ENCODE measurements at regions not wholly inside any gene's neighbourhood (a gene's known extent, or its start where the extent isn't known, plus 50 kb on each side); places are given as distances from the start of the nearest gene placed in this dataset.

DNA sequence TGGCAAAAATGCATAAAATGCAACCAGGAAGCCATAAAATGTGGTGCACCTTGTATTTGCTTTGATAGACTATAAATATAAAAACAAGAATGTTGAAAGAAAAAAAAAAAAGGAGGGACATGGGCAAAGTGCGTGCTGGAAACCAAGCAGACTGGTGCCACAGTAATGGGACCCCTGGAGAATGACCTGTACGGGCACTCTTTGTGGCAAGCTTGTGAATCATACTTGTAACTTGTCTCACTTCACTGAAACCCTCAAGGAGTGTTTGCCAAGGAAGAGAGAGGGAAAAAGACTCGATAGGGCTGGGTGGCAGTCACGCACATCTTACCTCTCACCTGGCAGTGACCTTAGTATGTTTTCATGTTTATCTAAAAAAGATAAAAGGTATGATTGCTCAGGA is 1183.6 kb downstream of the GATA3 start:
- Histone ChIP-seq H3K4me1 (no peaks in the 10 kb centered on the region), H3K27ac (no peak overlapping the region), H3K27me3 (peaks cover 0 to 50% (median 0%) of the 10 kb centered on the region in 4 donors), H3K4me3 (no peak overlapping the region), H3K9me3 (no peaks in the 10 kb centered on the region), H3K36me3 (no peaks in the 10 kb centered on the region)
- 72 to 73% methylated on average over 4 of the region's 4 CpGs for WGBS, 2 donors
- intact Hi-C loops (cut with DNase I): no loop called here
- DNase-seq: no peak
- TF ChIP-seq, protein P1, sequence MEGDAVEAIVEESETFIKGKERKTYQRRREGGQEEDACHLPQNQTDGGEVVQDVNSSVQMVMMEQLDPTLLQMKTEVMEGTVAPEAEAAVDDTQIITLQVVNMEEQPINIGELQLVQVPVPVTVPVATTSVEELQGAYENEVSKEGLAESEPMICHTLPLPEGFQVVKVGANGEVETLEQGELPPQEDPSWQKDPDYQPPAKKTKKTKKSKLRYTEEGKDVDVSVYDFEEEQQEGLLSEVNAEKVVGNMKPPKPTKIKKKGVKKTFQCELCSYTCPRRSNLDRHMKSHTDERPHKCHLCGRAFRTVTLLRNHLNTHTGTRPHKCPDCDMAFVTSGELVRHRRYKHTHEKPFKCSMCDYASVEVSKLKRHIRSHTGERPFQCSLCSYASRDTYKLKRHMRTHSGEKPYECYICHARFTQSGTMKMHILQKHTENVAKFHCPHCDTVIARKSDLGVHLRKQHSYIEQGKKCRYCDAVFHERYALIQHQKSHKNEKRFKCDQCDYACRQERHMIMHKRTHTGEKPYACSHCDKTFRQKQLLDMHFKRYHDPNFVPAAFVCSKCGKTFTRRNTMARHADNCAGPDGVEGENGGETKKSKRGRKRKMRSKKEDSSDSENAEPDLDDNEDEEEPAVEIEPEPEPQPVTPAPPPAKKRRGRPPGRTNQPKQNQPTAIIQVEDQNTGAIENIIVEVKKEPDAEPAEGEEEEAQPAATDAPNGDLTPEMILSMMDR (IDR thresholded peaks at IDR 0.05): no peak
- TF ChIP-seq POLR2A (IDR thresholded peaks at IDR 0.05): no peak

DNA sequence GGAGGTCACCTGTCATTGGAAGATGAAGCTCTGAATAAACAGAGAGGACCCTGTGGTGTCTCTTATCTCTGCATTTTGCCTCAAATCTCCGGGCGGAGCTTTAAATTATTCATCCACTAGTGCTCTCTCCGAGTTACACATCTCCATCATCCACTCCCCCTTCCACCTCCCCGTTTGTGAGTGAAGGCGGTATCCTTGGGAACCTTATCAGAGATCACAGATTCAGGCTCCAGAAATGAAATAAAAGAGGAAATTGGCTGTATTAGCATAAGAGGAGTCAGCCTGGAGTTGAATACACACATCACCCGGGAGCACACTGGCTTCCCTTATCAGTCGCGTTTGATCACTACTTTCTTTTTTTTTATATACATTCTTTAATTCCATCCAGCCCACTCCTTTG is 1184.8 kb downstream of the GATA3 start:
- Histone ChIP-seq H3K36me3 (no peaks in the 10 kb centered on the region), H3K9me3 (no peaks in the 10 kb centered on the region), H3K27ac (no peak overlapping the region), H3K4me1 (no peaks in the 10 kb centered on the region), H3K4me3 (no peak overlapping the region), H3K27me3 (peaks cover 0 to 47% (median 0%) of the 10 kb centered on the region in 4 donors)
- TF ChIP-seq POLR2A (IDR thresholded peaks at IDR 0.05): no peak
- no peak for DNase-seq
- intact Hi-C loops (cut with DNase I): no loop called here
- 48 to 54% methylated on average over 8 of the region's 8 CpGs for WGBS, 2 donors

DNA sequence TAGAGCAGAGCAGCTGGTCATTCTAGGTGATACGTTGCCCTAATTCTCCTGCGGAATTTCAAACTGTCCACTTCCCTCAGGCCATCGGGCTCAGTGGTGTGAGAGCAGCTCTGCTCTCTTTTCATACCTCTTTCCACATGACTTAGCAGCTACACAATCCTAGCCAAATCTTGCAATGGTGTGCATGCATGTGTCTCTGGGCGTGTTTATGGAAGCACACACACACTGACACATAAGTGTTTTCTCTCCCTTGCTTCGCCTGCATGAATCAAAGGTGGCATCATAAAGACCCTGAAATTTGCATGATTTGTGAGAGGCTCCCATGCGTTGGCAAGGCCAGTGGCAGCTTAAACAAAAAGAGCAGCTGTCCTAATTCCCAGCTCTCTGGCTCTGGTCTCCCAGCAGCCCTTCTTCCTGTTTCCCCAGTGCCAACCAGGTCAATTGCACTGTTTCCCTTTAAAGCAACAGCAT is 1189.5 kb downstream of the GATA3 start:
- no peak for DNase-seq
- H3K27ac ChIP-seq: no peak overlapping the region
- intact Hi-C loops (cut with DNase I): no loop called here
- H3K36me3 ChIP-seq: no peaks in the 10 kb centered on the region
- WGBS, 2 donors: 41 to 47% methylated on average over 6 of the region's 6 CpGs
- H3K9me3 ChIP-seq: no peaks in the 10 kb centered on the region
- peaks cover 0 to 26% (median 0%) of the 10 kb centered on the region in 4 donors for H3K27me3 ChIP-seq
- TF ChIP-seq POLR2A (IDR thresholded peaks at IDR 0.05): no peak
- TF ChIP-seq, protein P1 (IDR thresholded peaks at IDR 0.05): no peak
- no peak overlapping the region for H3K4me3 ChIP-seq
- H3K4me1 ChIP-seq: no peaks in the 10 kb centered on the region

DNA sequence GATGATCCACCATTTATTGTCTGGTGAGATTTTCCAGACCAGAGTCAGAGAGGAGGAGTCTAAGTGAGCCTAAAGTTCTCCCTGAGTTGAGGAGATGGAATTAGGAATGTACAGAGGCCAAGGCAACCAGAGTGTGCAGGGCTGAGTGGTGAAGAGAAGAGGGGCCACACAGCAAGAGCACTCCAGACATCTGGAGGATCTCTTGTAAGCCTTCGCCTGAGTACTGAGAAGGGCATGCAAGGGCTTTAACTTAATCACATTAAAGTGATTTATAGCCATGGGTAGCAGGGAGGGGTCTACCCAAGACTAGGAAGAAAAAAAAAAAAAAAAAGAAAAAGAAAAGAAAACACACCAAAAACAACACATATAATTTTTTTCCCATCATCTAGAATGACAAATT is 1190.4 kb downstream of the GATA3 start:
- intact Hi-C loops (cut with DNase I): no loop called here
- Histone ChIP-seq H3K9me3 (no peaks in the 10 kb centered on the region), H3K4me3 (no peak overlapping the region), H3K27ac (no peak overlapping the region), H3K36me3 (no peaks in the 10 kb centered on the region), H3K27me3 (peaks cover 0 to 19% (median 0%) of the 10 kb centered on the region in 4 donors), H3K4me1 (no peaks in the 10 kb centered on the region)
- TF ChIP-seq POLR2A (IDR thresholded peaks at IDR 0.05): no peak
- TF ChIP-seq, protein P1 (IDR thresholded peaks at IDR 0.05): no peak
- 79 to 100% methylated on average over 1 of the region's 1 CpG for WGBS, 2 donors
- DNase-seq: no peak

DNA sequence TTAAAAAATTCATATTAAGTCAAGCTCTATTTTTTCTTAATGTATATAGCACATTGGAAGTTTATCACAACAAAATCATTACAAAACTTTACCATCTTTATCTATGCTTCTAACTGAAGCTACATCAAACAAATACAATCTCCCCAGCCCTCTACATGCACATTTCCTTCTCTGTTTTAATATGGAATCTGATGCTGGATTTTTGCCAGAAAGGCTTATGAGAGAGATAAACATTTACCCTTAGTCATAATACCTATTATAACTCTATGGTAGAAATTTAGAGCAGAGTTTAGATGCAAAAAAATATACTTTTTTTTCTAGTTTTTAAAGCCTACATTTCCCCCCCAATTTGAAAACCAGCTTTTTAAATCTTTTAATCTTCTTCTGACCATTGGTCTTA is 1198.6 kb downstream of the GATA3 start:
- intact Hi-C loops (cut with DNase I): no loop called here
- Histone ChIP-seq H3K4me3 (no peak overlapping the region), H3K36me3 (no peaks in the 10 kb centered on the region), H3K4me1 (no peaks in the 10 kb centered on the region), H3K9me3 (no peaks in the 10 kb centered on the region), H3K27me3 (peaks cover 0 to 14% (median 0%) of the 10 kb centered on the region in 4 donors), H3K27ac (no peak overlapping the region)
- no peak for DNase-seq
- no peak for TF ChIP-seq POLR2A (IDR thresholded peaks at IDR 0.05)
- TF ChIP-seq, protein P1 (IDR thresholded peaks at IDR 0.05): no peak

DNA sequence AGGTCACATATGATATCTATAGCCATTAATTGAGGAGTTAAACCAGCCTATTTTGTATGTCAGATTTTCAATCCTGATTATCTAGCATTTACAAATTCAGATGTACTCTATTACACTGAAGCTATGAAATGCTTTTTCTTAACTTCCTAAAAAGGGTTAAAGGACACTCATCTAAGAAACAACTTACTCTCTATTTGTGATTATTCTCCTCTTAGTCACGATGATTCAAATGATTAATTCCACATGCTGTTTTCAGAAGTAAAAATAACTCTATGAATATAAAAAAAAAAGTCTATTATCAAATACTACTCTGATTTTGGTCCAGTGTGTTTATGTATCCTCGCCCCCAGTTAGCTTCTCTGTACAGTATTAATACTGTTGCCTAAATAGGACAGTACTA is 1199.9 kb downstream of the GATA3 start:
- H3K4me1 ChIP-seq: no peaks in the 10 kb centered on the region
- TF ChIP-seq, protein P1 (IDR thresholded peaks at IDR 0.05): no peak
- no peak for TF ChIP-seq POLR2A (IDR thresholded peaks at IDR 0.05)
- H3K4me3 ChIP-seq: no peak overlapping the region
- H3K36me3 ChIP-seq: no peaks in the 10 kb centered on the region
- no peak for DNase-seq
- intact Hi-C loops (cut with DNase I): no loop called here
- no peaks in the 10 kb centered on the region for H3K9me3 ChIP-seq
- H3K27ac ChIP-seq: no peak overlapping the region
- H3K27me3 ChIP-seq: peaks cover 0 to 14% (median 0%) of the 10 kb centered on the region in 4 donors
- 24 to 25% methylated on average over 2 of the region's 2 CpGs for WGBS, 2 donors

Data from esophagus squamous epithelium (tissue), 5 donors.